ENCODE measurements at regions not wholly inside any gene's neighbourhood (a gene's known extent, or its start where the extent isn't known, plus 50 kb on each side); places are given as distances from the start of the nearest gene placed in this dataset.

DNA sequence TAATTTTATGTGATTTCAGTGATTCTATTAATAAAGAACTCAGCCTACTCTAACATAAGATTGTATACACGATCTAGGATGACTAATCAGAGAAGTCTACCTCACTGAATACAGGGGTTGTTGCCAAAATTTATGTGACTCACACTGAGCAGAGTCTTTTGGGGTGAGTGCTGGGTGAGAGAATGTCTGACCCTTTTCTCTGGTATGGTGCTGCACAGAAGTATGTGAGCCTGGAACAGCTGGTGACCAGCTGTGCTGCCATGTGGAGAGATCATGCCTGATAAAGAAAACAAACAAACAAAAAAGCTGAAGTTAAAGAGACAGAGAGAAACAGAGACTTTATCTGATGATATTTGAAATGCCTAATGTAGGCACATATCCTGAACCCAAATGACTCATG, 618.1 kb upstream of the GRIA3 start:
- TF ChIP-seq, protein P1, sequence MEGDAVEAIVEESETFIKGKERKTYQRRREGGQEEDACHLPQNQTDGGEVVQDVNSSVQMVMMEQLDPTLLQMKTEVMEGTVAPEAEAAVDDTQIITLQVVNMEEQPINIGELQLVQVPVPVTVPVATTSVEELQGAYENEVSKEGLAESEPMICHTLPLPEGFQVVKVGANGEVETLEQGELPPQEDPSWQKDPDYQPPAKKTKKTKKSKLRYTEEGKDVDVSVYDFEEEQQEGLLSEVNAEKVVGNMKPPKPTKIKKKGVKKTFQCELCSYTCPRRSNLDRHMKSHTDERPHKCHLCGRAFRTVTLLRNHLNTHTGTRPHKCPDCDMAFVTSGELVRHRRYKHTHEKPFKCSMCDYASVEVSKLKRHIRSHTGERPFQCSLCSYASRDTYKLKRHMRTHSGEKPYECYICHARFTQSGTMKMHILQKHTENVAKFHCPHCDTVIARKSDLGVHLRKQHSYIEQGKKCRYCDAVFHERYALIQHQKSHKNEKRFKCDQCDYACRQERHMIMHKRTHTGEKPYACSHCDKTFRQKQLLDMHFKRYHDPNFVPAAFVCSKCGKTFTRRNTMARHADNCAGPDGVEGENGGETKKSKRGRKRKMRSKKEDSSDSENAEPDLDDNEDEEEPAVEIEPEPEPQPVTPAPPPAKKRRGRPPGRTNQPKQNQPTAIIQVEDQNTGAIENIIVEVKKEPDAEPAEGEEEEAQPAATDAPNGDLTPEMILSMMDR (IDR thresholded peaks at IDR 0.05; ENCODE audit: insufficient read depth, low read length, poor library complexity, severe bottlenecking): no peak
- no peak for TF ChIP-seq EZH2phosphoT487 (conservative IDR thresholded peaks at IDR 0.05; ENCODE audit: low read length)
